Endothelial cell (in vitro differentiated cells): ENCODE measurements at regions not wholly inside any gene's neighbourhood (a gene's known extent, or its start where the extent isn't known, plus 50 kb on each side); places are given as distances from the start of the nearest gene placed in this dataset.

Experiments used
- DNase-seq: peaks from one replicate; pipeline ENCODE4 v3.0.0; 2021; ENCODE audit warnings: low spot score
- H3K27ac Mint-ChIP-seq: one replicate; pipeline ENCODE4 v1.8.0; 2021; ENCODE audit warnings: mixed read lengths, inconsistent platforms; ENCODE audit not compliant: unreplicated experiment
- H3K27me3 Mint-ChIP-seq: one replicate; pipeline ENCODE4 v1.8.0; 2021; ENCODE audit warnings: mild to moderate bottlenecking, moderate library complexity, mixed read lengths, inconsistent platforms; ENCODE audit not compliant: unreplicated experiment
- H3K36me3 Mint-ChIP-seq: one replicate; pipeline ENCODE4 v1.8.0; 2021; ENCODE audit warnings: mild to moderate bottlenecking, low read depth, mixed read lengths, inconsistent platforms; ENCODE audit not compliant: unreplicated experiment
- H3K4me1 Mint-ChIP-seq: one replicate; pipeline ENCODE4 v1.8.0; 2021; ENCODE audit warnings: mild to moderate bottlenecking, mixed read lengths, inconsistent platforms; ENCODE audit not compliant: unreplicated experiment
- H3K4me3 Mint-ChIP-seq: one replicate; pipeline ENCODE4 v1.8.0; 2021; ENCODE audit warnings: mild to moderate bottlenecking, mixed read lengths, inconsistent platforms; ENCODE audit not compliant: unreplicated experiment
- H3K9me3 Mint-ChIP-seq: one replicate; pipeline ENCODE4 v1.8.0; 2021; ENCODE audit warnings: mixed read lengths, inconsistent platforms; ENCODE audit not compliant: unreplicated experiment
- TF ChIP-seq, protein P1 (sequence below): fragments of 200-600 bp; sonication (generic); IDR thresholded peaks from one replicate; pipeline ENCODE4 v1.5.0; 2021; ENCODE audit warnings: antibody characterized with exemption; ENCODE audit not compliant: unreplicated experiment

- Mint-ChIP-seq H3K27ac (no peak overlapping the region), H3K36me3 (no peaks in the 10 kb centered on the region)
These were observed 548.9 kb downstream of the NUF2 start for GRCh38 chr1:163870666-163871065.

DNA sequence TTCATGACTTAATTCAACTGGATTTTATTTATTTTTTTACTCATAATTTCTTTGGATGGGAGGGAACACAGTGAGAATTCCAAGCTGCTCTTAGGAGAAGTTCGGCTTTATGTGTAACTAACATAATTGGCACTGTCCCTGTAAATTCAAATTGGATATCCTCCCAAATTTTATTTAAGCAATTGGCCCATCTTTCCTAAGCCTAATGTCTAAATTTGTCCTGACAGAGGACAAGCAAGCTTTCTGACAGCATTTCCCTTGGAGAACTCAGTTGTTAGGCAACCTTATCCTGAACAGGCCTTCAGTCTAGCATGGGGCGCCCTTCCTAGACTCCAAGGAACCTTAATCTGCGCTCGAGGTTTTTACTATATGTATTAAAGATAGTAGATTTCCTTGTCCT lies 550.3 kb downstream of the NUF2 start:
- TF ChIP-seq, protein P1, sequence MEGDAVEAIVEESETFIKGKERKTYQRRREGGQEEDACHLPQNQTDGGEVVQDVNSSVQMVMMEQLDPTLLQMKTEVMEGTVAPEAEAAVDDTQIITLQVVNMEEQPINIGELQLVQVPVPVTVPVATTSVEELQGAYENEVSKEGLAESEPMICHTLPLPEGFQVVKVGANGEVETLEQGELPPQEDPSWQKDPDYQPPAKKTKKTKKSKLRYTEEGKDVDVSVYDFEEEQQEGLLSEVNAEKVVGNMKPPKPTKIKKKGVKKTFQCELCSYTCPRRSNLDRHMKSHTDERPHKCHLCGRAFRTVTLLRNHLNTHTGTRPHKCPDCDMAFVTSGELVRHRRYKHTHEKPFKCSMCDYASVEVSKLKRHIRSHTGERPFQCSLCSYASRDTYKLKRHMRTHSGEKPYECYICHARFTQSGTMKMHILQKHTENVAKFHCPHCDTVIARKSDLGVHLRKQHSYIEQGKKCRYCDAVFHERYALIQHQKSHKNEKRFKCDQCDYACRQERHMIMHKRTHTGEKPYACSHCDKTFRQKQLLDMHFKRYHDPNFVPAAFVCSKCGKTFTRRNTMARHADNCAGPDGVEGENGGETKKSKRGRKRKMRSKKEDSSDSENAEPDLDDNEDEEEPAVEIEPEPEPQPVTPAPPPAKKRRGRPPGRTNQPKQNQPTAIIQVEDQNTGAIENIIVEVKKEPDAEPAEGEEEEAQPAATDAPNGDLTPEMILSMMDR, result no peak
- Mint-ChIP-seq H3K36me3 (no peaks in the 10 kb centered on the region), H3K4me1 (peaks cover 19% of the 10 kb centered on the region), H3K9me3 (no peaks in the 10 kb centered on the region), H3K4me3 (no peak overlapping the region), H3K27me3 (no peaks in the 10 kb centered on the region), H3K27ac (no peak overlapping the region)
- DNase-seq, result no peak

More at GRCh38 chr1:163870666-163871065, 548.9 kb downstream of the NUF2 start:
- TF ChIP-seq, protein P1, result no peak
- peaks cover 8% of the 10 kb centered on the region for H3K4me1 Mint-ChIP-seq
- DNase-seq, result no peak
- H3K9me3 Mint-ChIP-seq, result no peaks in the 10 kb centered on the region
- H3K4me3 Mint-ChIP-seq, result no peak overlapping the region
- H3K27me3 Mint-ChIP-seq, result no peaks in the 10 kb centered on the region

DNA sequence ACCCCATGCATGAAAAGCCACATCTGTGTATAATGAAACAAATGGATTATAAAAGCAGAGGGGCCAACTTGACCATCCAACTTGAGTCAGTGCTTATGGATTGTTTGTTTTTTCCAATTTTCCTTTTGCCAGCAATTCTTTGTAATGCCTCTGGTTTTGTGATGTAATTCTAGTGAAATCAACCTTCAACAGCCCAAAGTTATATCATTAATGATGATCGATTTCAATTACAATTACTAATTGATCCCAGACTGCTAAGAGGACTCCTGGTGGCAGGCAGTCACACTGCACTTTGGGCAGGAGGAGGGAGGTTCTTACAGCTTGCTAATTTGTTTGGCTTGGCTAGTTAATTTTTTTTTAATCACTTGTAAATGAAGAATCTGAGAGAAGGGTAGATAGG lies 552.3 kb downstream of the NUF2 start:
- no peaks in the 10 kb centered on the region for H3K27me3 Mint-ChIP-seq
- TF ChIP-seq, protein P1, result peak; percentile 61

GRCh38 chr1:163875200-163875926 lies 553.6 kb downstream of the NUF2 start:
- Mint-ChIP-seq H3K4me1 (peaks cover 24% of the 10 kb centered on the region), H3K36me3 (no peaks in the 10 kb centered on the region), H3K27me3 (no peaks in the 10 kb centered on the region), H3K27ac (peak overlapping the region; percentile 74), H3K9me3 (no peaks in the 10 kb centered on the region), H3K4me3 (no peak overlapping the region)
- TF ChIP-seq, protein P1, result no peak
- no peak for DNase-seq

More for the DNA sequence above, 552.3 kb downstream of the NUF2 start:
- Mint-ChIP-seq H3K27ac (no peak overlapping the region), H3K4me3 (no peak overlapping the region), H3K4me1 (peaks cover 24% of the 10 kb centered on the region), H3K36me3 (no peaks in the 10 kb centered on the region), H3K9me3 (no peaks in the 10 kb centered on the region)
- DNase-seq, result no peak

- Mint-ChIP-seq H3K36me3 (no peaks in the 10 kb centered on the region), H3K27ac (peak overlapping the region; percentile 9), H3K27me3 (no peaks in the 10 kb centered on the region), H3K9me3 (no peaks in the 10 kb centered on the region), H3K4me1 (peaks cover 24% of the 10 kb centered on the region), H3K4me3 (no peak overlapping the region)
- TF ChIP-seq, protein P1, result no peak
- no peak for DNase-seq
These were observed 554.2 kb downstream of the NUF2 start for GRCh38 chr1:163875927-163876320.
